Loucy (cell line): ENCODE measurements at regions not wholly inside any gene's neighbourhood (a gene's known extent, or its start where the extent isn't known, plus 50 kb on each side); places are given as distances from the start of the nearest gene placed in this dataset.

Experiments used
- H2AFZ ChIP-seq: fragments of 200-600 bp; sonication (generic); 2 replicates; pipeline ENCODE4 v1.6.0; 2016; ENCODE audit warnings: antibody characterized with exemption, mild to moderate bottlenecking, low read length, moderate library complexity
- H3F3A ChIP-seq: fragments of 200-600 bp; 2 replicates; pipeline ENCODE4 v1.6.0; 2016; ENCODE audit warnings: antibody characterized with exemption, low read depth, mild to moderate bottlenecking
- H3K27me3 ChIP-seq: fragments of 200-600 bp; sonication (generic); 2 replicates; pipeline ENCODE4 v1.6.1; 2014; ENCODE audit warnings: low read length, mild to moderate bottlenecking; ENCODE audit not compliant: insufficient read depth, poor library complexity, severe bottlenecking
- H3K36me3 ChIP-seq: fragments of 200-600 bp; sonication (generic); 2 replicates; pipeline ENCODE4 v1.6.1; 2016; ENCODE audit warnings: low read length; ENCODE audit not compliant: insufficient read depth
- H3K4me1 ChIP-seq: fragments of 200-600 bp; sonication (generic); 2 replicates; pipeline ENCODE4 v1.5.1; 2014; ENCODE audit warnings: low read length, mild to moderate bottlenecking; ENCODE audit not compliant: insufficient read depth, poor library complexity, severe bottlenecking
- H3K4me2 ChIP-seq: fragments of 200-600 bp; sonication (generic); 2 replicates; pipeline ENCODE4 v1.6.0; 2014; ENCODE audit warnings: antibody characterized with exemption, low read length, low read depth, mild to moderate bottlenecking; ENCODE audit not compliant: poor library complexity, severe bottlenecking
- H3K4me3 ChIP-seq: fragments of 200-600 bp; sonication (generic); 2 replicates; pipeline ENCODE4 v1.5.1; 2014; ENCODE audit warnings: low read length, mild to moderate bottlenecking, mixed read lengths; ENCODE audit not compliant: poor library complexity, severe bottlenecking
- H3K79me2 ChIP-seq: fragments of 200-600 bp; sonication (generic); 2 replicates; pipeline ENCODE4 v1.6.1; 2014; ENCODE audit warnings: low read length; ENCODE audit not compliant: insufficient read depth
- H3K9ac ChIP-seq: fragments of 200-600 bp; sonication (generic); 2 replicates; pipeline ENCODE4 v1.6.0; 2014; ENCODE audit warnings: mild to moderate bottlenecking, low read depth, low read length, moderate library complexity; ENCODE audit not compliant: poor library complexity, severe bottlenecking
- H3K9me2 ChIP-seq: fragments of 200-600 bp; sonication (generic); replicated peaks from 2 replicates; pipeline ENCODE4 v1.6.1; 2016; ENCODE audit warnings: low read depth, low read length, mixed read lengths
- H3K9me3 ChIP-seq: fragments of 200-600 bp; sonication (generic); 2 replicates; pipeline ENCODE4 v1.6.1; 2014; ENCODE audit warnings: mild to moderate bottlenecking, antibody characterized with exemption, low read length, low read depth; ENCODE audit not compliant: insufficient read depth
- H4K20me1 ChIP-seq: fragments of 200-600 bp; sonication (generic); 2 replicates; pipeline ENCODE4 v1.6.0; 2014; ENCODE audit warnings: antibody characterized with exemption, low read length, mild to moderate bottlenecking; ENCODE audit not compliant: insufficient read depth, poor library complexity, severe bottlenecking
- CTCF ChIP-seq: fragments of 200-600 bp; sonication (generic); conservative IDR thresholded peaks from 2 replicates; pipeline ENCODE4 v1.5.1; 2014; ENCODE audit warnings: mild to moderate bottlenecking, antibody characterized with exemption, low read length
- EZH2phosphoT487 ChIP-seq: fragments of 200-600 bp; IDR thresholded peaks from 2 replicates; pipeline ENCODE4 v1.6.1; 2018; ENCODE audit warnings: antibody characterized with exemption, mild to moderate bottlenecking, moderate library complexity, borderline replicate concordance

- no peaks in the 10 kb centered on the region for H3F3A ChIP-seq
- H2AFZ ChIP-seq: no peak overlapping the region
- no peaks in the 10 kb centered on the region for H3K4me1 ChIP-seq
- no peak overlapping the region for H3K4me3 ChIP-seq
- no peaks in the 10 kb centered on the region for H3K9me3 ChIP-seq
- H3K9ac ChIP-seq: no peak overlapping the region
- H3K9me2 ChIP-seq: no peaks in the 10 kb centered on the region
- no peaks in the 10 kb centered on the region for H3K79me2 ChIP-seq
- no peaks in the 10 kb centered on the region for H3K36me3 ChIP-seq
- no peaks in the 10 kb centered on the region for H4K20me1 ChIP-seq
- no peak overlapping the region for H3K4me2 ChIP-seq
- no peaks in the 10 kb centered on the region for H3K27me3 ChIP-seq
- TF ChIP-seq EZH2phosphoT487: no peak
- TF ChIP-seq CTCF: no peak
Measured at GRCh38 chr5:18216016-18216415, 581.8 kb downstream of the TAF11L14 start.

- no peaks in the 10 kb centered on the region for H3K4me1 ChIP-seq
- no peaks in the 10 kb centered on the region for H3K36me3 ChIP-seq
- H3K9ac ChIP-seq: no peak overlapping the region
- H3K27me3 ChIP-seq: no peaks in the 10 kb centered on the region
- no peaks in the 10 kb centered on the region for H3K9me2 ChIP-seq
- H3F3A ChIP-seq: no peaks in the 10 kb centered on the region
- no peaks in the 10 kb centered on the region for H3K9me3 ChIP-seq
- no peak overlapping the region for H3K4me2 ChIP-seq
- H4K20me1 ChIP-seq: no peaks in the 10 kb centered on the region
- H3K4me3 ChIP-seq: no peak overlapping the region
- H2AFZ ChIP-seq: no peak overlapping the region
- TF ChIP-seq CTCF: no peak
- no peak for TF ChIP-seq EZH2phosphoT487
- no peaks in the 10 kb centered on the region for H3K79me2 ChIP-seq
Measured at GRCh38 chr5:18216729-18217128, 582.5 kb downstream of the TAF11L14 start.

- H3K9me2 ChIP-seq: no peaks in the 10 kb centered on the region
- H3K27me3 ChIP-seq: no peaks in the 10 kb centered on the region
- no peaks in the 10 kb centered on the region for H4K20me1 ChIP-seq
- no peaks in the 10 kb centered on the region for H3K9me3 ChIP-seq
- H3K4me1 ChIP-seq: no peaks in the 10 kb centered on the region
- no peaks in the 10 kb centered on the region for H3K36me3 ChIP-seq
- no peak overlapping the region for H3K4me3 ChIP-seq
- H2AFZ ChIP-seq: no peak overlapping the region
- TF ChIP-seq EZH2phosphoT487: no peak
- no peak for TF ChIP-seq CTCF
- no peaks in the 10 kb centered on the region for H3F3A ChIP-seq
- no peak overlapping the region for H3K9ac ChIP-seq
- H3K4me2 ChIP-seq: no peak overlapping the region
- no peaks in the 10 kb centered on the region for H3K79me2 ChIP-seq
Measured at GRCh38 chr5:18219241-18219640, 585.0 kb downstream of the TAF11L14 start.
